Right lobe of liver (tissue), 6 donors: ENCODE measurements at regions not wholly inside any gene's neighbourhood (a gene's known extent, or its start where the extent isn't known, plus 50 kb on each side); places are given as distances from the start of the nearest gene placed in this dataset.

Experiments used
- ATAC-seq, 4 donors: fragments of 200-7000 bp; cut with Tn5 transposase; one replicate each; pipeline ENCODE4 v1.9.1; 2020; ENCODE audit warnings: mild to moderate bottlenecking in 4 of 4, moderate library complexity in 4 of 4
- DNase-seq, 3 donors: peaks; one replicate each; pipeline ENCODE4 v3.0.0-alpha.2; 2020
- H3K27ac ChIP-seq, 3 donors: fragments of 200-600 bp; one replicate each; pipeline ENCODE4 v1.8.0; 2022
- H3K27me3 ChIP-seq, 2 donors: fragments of 200-600 bp; one replicate each; pipeline ENCODE4 v1.8.0; 2022
- H3K36me3 ChIP-seq, 4 donors: fragments of 200-600 bp; sonication (generic) in 1 of 4; one replicate each; pipeline versions ENCODE4 v1.5.1 to v1.8.0; 2017 to 2022; ENCODE audit warnings: control low read depth in 1 of 4
- H3K4me1 ChIP-seq, 4 donors: fragments of 200-600 bp; sonication (generic) in 1 of 4; one replicate each; pipeline versions ENCODE4 v1.5.1 to v1.8.0; 2017 to 2022; ENCODE audit warnings: control low read depth in 1 of 4
- H3K4me3 ChIP-seq, 3 donors: fragments of 200-600 bp; one replicate each; pipeline ENCODE4 v1.8.0; 2022
- H3K9me3 ChIP-seq, 4 donors: fragments of 200-600 bp; sonication (generic) in 1 of 4; one replicate each; pipeline versions ENCODE4 v1.5.1 to v1.8.0; 2017 to 2022; ENCODE audit warnings: control low read depth in 1 of 4
- CTCF ChIP-seq, 4 donors: fragments of 200-600 bp in 3 of 4; fragments of 450-650 bp in 1 of 4; IDR thresholded peaks; one replicate each; pipeline versions ENCODE4 v1.5.1 to v1.8.0; 2016 to 2022; ENCODE audit warnings: antibody characterized with exemption in 4 of 4, mild to moderate bottlenecking in 2 of 4
- POLR2A ChIP-seq: fragments of 450-650 bp; IDR thresholded peaks from one replicate; pipeline ENCODE4 v1.6.1; 2017; ENCODE audit warnings: antibody characterized with exemption, mild to moderate bottlenecking
- WGBS: methylation state at CpG from one replicate; pipeline ENCODE4 v1.1.6; 2018; ENCODE audit warnings: low coverage, low lambda C conversion rate; ENCODE audit not compliant: insufficient coverage; ENCODE audit errors: missing lambda C conversion rate; 5-methylcytosine and 5-hydroxymethylcytosine counted together
- intact Hi-C, 2 donors: fragments of 100-400 bp; cut with DNase I; formaldehyde crosslinking; loops; one replicate each; pipeline versions ENCODE4 v1.11.2 to v1.14.1; 2022
- donor health status: DM: no; HTN: yes; CAD: no.
- donor health status: DM: no; HTN: no; CAD: no.
- donor health status: DM: no; HTN: no; CAD: no.
- donor health status: DM: no; HTN: yes; CAD: no.
- donor health status: DM: no; HTN: yes; CAD: no.

- ATAC-seq (no peak), DNase-seq (no peak)
- intact Hi-C loops = no loop called here
- Histone ChIP-seq H3K4me1 (no peaks in the 10 kb centered on the region), H3K9me3 (no peaks in the 10 kb centered on the region), H3K27me3 (no peaks in the 10 kb centered on the region), H3K36me3 (no peaks in the 10 kb centered on the region), H3K4me3 (no peak overlapping the region), H3K27ac (no peak overlapping the region)
- TF ChIP-seq POLR2A = no peak
- no peak for TF ChIP-seq CTCF (IDR thresholded peaks at IDR 0.05)
- 50% methylated on average over 7 of the region's 7 CpGs for WGBS
These were observed 711.3 kb downstream of the GALR1 start for GRCh38 chr18:77960791-77961410.

GRCh38 chr18:77967071-77967470 lies 717.4 kb downstream of the GALR1 start:
- WGBS = 36% methylated on average over 5 of the region's 5 CpGs
- TF ChIP-seq CTCF (IDR thresholded peaks at IDR 0.05) (no peak), POLR2A (no peak)
- Histone ChIP-seq H3K27ac (no peak overlapping the region), H3K9me3 (no peaks in the 10 kb centered on the region), H3K4me1 (no peaks in the 10 kb centered on the region), H3K36me3 (no peaks in the 10 kb centered on the region), H3K27me3 (no peaks in the 10 kb centered on the region), H3K4me3 (no peak overlapping the region)
- ATAC-seq = no peak
- DNase-seq = no peak
- intact Hi-C loops = no loop called here

GRCh38 chr18:77967791-77968190 lies 718.1 kb downstream of the GALR1 start:
- Histone ChIP-seq H3K4me3 (no peak overlapping the region), H3K4me1 (no peaks in the 10 kb centered on the region), H3K9me3 (no peaks in the 10 kb centered on the region), H3K27ac (no peak overlapping the region), H3K27me3 (no peaks in the 10 kb centered on the region), H3K36me3 (no peaks in the 10 kb centered on the region)
- ATAC-seq (no peak), DNase-seq (no peak)
- intact Hi-C loops = no loop called here
- TF ChIP-seq POLR2A = no peak
- TF ChIP-seq CTCF (IDR thresholded peaks at IDR 0.05) = no peak
- WGBS = 60% methylated on average over 1 of the region's 3 CpGs

GRCh38 chr18:77969972-77970371 lies 720.3 kb downstream of the GALR1 start:
- TF ChIP-seq CTCF (IDR thresholded peaks at IDR 0.05) (no peak), POLR2A (no peak)
- H3K36me3 ChIP-seq = no peaks in the 10 kb centered on the region
- no peaks in the 10 kb centered on the region for H3K27me3 ChIP-seq
- ATAC-seq (no peak), DNase-seq (no peak)
- intact Hi-C loops = no loop called here
- no peaks in the 10 kb centered on the region for H3K4me1 ChIP-seq
- H3K9me3 ChIP-seq = no peaks in the 10 kb centered on the region
- 40% methylated on average over 1 of the region's 2 CpGs for WGBS
- H3K4me3 ChIP-seq = no peak overlapping the region
- H3K27ac ChIP-seq = no peak overlapping the region

GRCh38 chr18:77970814-77971213 lies 721.2 kb downstream of the GALR1 start:
- DNase-seq = no peak
- 52% methylated on average over 8 of the region's 8 CpGs for WGBS
- Histone ChIP-seq H3K9me3 (no peaks in the 10 kb centered on the region), H3K4me3 (no peak overlapping the region), H3K27ac (no peak overlapping the region), H3K27me3 (no peaks in the 10 kb centered on the region), H3K36me3 (no peaks in the 10 kb centered on the region), H3K4me1 (no peaks in the 10 kb centered on the region)
- intact Hi-C loops = no loop called here
- TF ChIP-seq CTCF (IDR thresholded peaks at IDR 0.05) (no peak), POLR2A (no peak)
- ATAC-seq = no peak
